ENCODE measurements at regions not wholly inside any gene's neighbourhood (a gene's known extent, or its start where the extent isn't known, plus 50 kb on each side); places are given as distances from the start of the nearest gene placed in this dataset.

- ATAC-seq (no peak), DNase-seq (ENCODE audit: low spot score) (no peak)
- Histone ChIP-seq H4K20me1 (replicated peaks; ENCODE audit: insufficient read depth) (no peaks in the 10 kb centered on the region), H3K4me3 (no peak overlapping the region), H3K79me2 (replicated peaks; ENCODE audit: insufficient read depth) (no peaks in the 10 kb centered on the region), H3F3A (replicated peaks; ENCODE audit: low read depth) (no peaks in the 10 kb centered on the region), H3K4me1 (ENCODE audit: insufficient read depth) (no peaks in the 10 kb centered on the region), H3K27me3 (ENCODE audit: insufficient read depth) (no peaks in the 10 kb centered on the region), H2AFZ (no peak overlapping the region), H3K9me2 (ENCODE audit: insufficient read depth) (no peaks in the 10 kb centered on the region), H3K4me2 (no peak overlapping the region), H3K27ac (ENCODE audit: low read depth) (no peak overlapping the region), H3K36me3 (ENCODE audit: insufficient read depth) (no peaks in the 10 kb centered on the region)
- Mint-ChIP-seq H3K27me3 (ENCODE audit: insufficient read depth, low read depth, poor library complexity) (no peaks in the 10 kb centered on the region), H3K4me1 (no peaks in the 10 kb centered on the region), H3K4me3 (no peak overlapping the region), H3K9me3 (no peaks in the 10 kb centered on the region), H3K36me3 (ENCODE audit: low read depth) (no peaks in the 10 kb centered on the region), H3K27ac (no peak overlapping the region)
- TF ChIP-seq JUNB (IDR thresholded peaks at IDR 0.05; ENCODE audit: unreplicated experiment) (no peak), CREB1 (CRISPR knock-in tag; IDR thresholded peaks at IDR 0.05; ENCODE audit: low read depth) (no peak), ZNF331 (CRISPR knock-in tag; IDR thresholded peaks at IDR 0.05; ENCODE audit: low read depth) (no peak), ZNF462 (CRISPR knock-in tag; IDR thresholded peaks at IDR 0.05) (no peak), EZH2 (IDR thresholded peaks at IDR 0.05; ENCODE audit: low read depth, unreplicated experiment) (no peak), ETS1 (IDR thresholded peaks at IDR 0.05) (no peak), STAT1 (IDR thresholded peaks at IDR 0.05; ENCODE audit: unreplicated experiment) (no peak), NANOG (IDR thresholded peaks at IDR 0.05; ENCODE audit: borderline replicate concordance) (no peak), ZNF114 (CRISPR knock-in tag; IDR thresholded peaks at IDR 0.05) (no peak), POLR2AphosphoS5 (IDR thresholded peaks at IDR 0.05; ENCODE audit: low read depth) (no peak)
- TF ChIP-seq, protein P1, sequence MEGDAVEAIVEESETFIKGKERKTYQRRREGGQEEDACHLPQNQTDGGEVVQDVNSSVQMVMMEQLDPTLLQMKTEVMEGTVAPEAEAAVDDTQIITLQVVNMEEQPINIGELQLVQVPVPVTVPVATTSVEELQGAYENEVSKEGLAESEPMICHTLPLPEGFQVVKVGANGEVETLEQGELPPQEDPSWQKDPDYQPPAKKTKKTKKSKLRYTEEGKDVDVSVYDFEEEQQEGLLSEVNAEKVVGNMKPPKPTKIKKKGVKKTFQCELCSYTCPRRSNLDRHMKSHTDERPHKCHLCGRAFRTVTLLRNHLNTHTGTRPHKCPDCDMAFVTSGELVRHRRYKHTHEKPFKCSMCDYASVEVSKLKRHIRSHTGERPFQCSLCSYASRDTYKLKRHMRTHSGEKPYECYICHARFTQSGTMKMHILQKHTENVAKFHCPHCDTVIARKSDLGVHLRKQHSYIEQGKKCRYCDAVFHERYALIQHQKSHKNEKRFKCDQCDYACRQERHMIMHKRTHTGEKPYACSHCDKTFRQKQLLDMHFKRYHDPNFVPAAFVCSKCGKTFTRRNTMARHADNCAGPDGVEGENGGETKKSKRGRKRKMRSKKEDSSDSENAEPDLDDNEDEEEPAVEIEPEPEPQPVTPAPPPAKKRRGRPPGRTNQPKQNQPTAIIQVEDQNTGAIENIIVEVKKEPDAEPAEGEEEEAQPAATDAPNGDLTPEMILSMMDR (conservative IDR thresholded peaks at IDR 0.05; ENCODE audit: low read depth in 2 of 2), result no peak
Observed at GRCh38 chr9:87096506-87096905, 149.2 kb upstream of the GAS1 start.
